GM12878 (cell line): ENCODE measurements at regions not wholly inside any gene's neighbourhood (a gene's known extent, or its start where the extent isn't known, plus 50 kb on each side); places are given as distances from the start of the nearest gene placed in this dataset.

Experiments used
- ATAC-seq: fragments of 200-7000 bp; cut with Tn5 transposase; 3 replicates; pipeline ENCODE4 v1.9.1; 2020; ENCODE audit warnings: mild to moderate bottlenecking, moderate library complexity
- BruUV-seq: library from RNA; stranded (reverse); fragments of 400-500 nt; replicated peaks from 2 replicates; lab custom pipeline; 2021; lab: Mats Ljungman, UMichigan
- CTCF ChIA-PET: fragments of 300-600 bp; sonication (Branson Sonifier 250); formaldehyde crosslinking; extraction: SDS; loops from one replicate; lab custom pipeline; 2021; ENCODE audit warnings: inconsistent platforms; lab: Yijun Ruan, JAX
- POLR2A ChIA-PET: fragments of 350-600 bp; formaldehyde crosslinking; extraction: SDS; loops from one replicate; lab custom pipeline; 2021; ENCODE audit warnings: inconsistent platforms; lab: Charles Lee
- RAD21 ChIA-PET: fragments of 300-600 bp; sonication (Branson Sonifier 250); formaldehyde crosslinking; loops from one replicate; lab custom pipeline; 2023; ENCODE audit warnings: antibody characterized with exemption; ENCODE audit not compliant: unreplicated experiment; lab: Charles Lee
- SMC1A ChIA-PET: fragments of 300-600 bp; sonication (Branson Sonifier 250); formaldehyde crosslinking; loops from one replicate; lab custom pipeline; 2023; ENCODE audit not compliant: unreplicated experiment, uncharacterized antibody; lab: Charles Lee
- DNase-seq: peaks from one replicate; pipeline ENCODE4 v3.0.0-alpha.2; 2011; ENCODE audit warnings: low read depth, low spot score
- FAIRE-seq: peaks from 3 replicates; lab custom pipeline; 2011; peaks lifted over from hg19 to GRCh38; lab: Jason Lieb, UNC
- H2AFZ ChIP-seq: 2 replicates; pipeline ENCODE4 v1.6.0; 2011; ENCODE audit warnings: low read depth, low read length, control low read depth; ENCODE audit not compliant: control insufficient read depth
- H3K27ac ChIP-seq: 2 replicates; pipeline ENCODE4 v1.5.1; 2011; ENCODE audit warnings: control low read depth; ENCODE audit not compliant: control insufficient read depth, insufficient read depth
- H3K27me3 ChIP-seq, 2 experiments: replicated peaks in 1 of 2; 2 replicates each; pipeline versions ENCODE4 v1.6.0 to v1.6.1; 2011; ENCODE audit warnings: low read length in 1 of 2; ENCODE audit not compliant: control insufficient read depth in 2 of 2, insufficient read depth in 2 of 2
- H3K36me3 ChIP-seq, 2 experiments: 2 replicates each; pipeline ENCODE4 v1.5.1; 2011; ENCODE audit warnings: low read length in 1 of 2; ENCODE audit not compliant: control insufficient read depth in 2 of 2, insufficient read depth in 2 of 2
- H3K4me1 ChIP-seq: 2 replicates; pipeline ENCODE4 v1.6.1; 2011; ENCODE audit warnings: mild to moderate bottlenecking, low read length, moderate library complexity, mixed read lengths; ENCODE audit not compliant: control insufficient read depth, insufficient read depth
- H3K4me2 ChIP-seq: 2 replicates; pipeline ENCODE4 v1.6.0; 2011; ENCODE audit warnings: control low read depth; ENCODE audit not compliant: control insufficient read depth, insufficient read depth
- H3K4me3 ChIP-seq: fragments of 200-600 bp; sonication (generic); 2 replicates; pipeline ENCODE4 v1.5.1; 2016
- H3K79me2 ChIP-seq: 2 replicates; pipeline ENCODE4 v1.6.0; 2011; ENCODE audit warnings: low read length; ENCODE audit not compliant: control insufficient read depth, insufficient read depth
- H3K9ac ChIP-seq: 2 replicates; pipeline ENCODE4 v1.8.0; 2011; ENCODE audit warnings: low read length, control low read depth, mixed read lengths; ENCODE audit not compliant: control insufficient read depth, insufficient read depth
- H3K9me3 ChIP-seq: replicated peaks from 3 replicates; pipeline ENCODE4 v1.5.1; 2011; ENCODE audit warnings: mild to moderate bottlenecking, low read length; ENCODE audit not compliant: control insufficient read depth, insufficient read depth
- H4K20me1 ChIP-seq: 2 replicates; pipeline ENCODE4 v1.6.0; 2011; ENCODE audit not compliant: control insufficient read depth, insufficient read depth
- ATF7 ChIP-seq: fragments of 450-650 bp; IDR thresholded peaks from 2 replicates; pipeline ENCODE4 v1.6.1; 2016; ENCODE audit warnings: low read depth, mild to moderate bottlenecking
- CBX5 ChIP-seq: sonication (generic); IDR thresholded peaks from 2 replicates; pipeline ENCODE4 v1.6.1; 2016; ENCODE audit warnings: low read depth, moderate library complexity, mild to moderate bottlenecking, inconsistent platforms
- CHD1 ChIP-seq: IDR thresholded peaks from 2 replicates; pipeline ENCODE4 v1.6.1; 2012; ENCODE audit warnings: low read depth, low read length, improper control_type of control experiment
- CREM ChIP-seq: IDR thresholded peaks from 2 replicates; pipeline ENCODE4 v1.6.1; 2014; ENCODE audit warnings: antibody characterized with exemption, low read depth
- ETV6 ChIP-seq, 2 experiments: fragments of 450-650 bp in 1 of 2; IDR thresholded peaks in 1 of 2; conservative IDR thresholded peaks in 1 of 2; 2 replicates each; pipeline ENCODE4 v1.6.1; 2014; ENCODE audit warnings: antibody characterized with exemption in 1 of 2, borderline replicate concordance in 1 of 2, low read depth in 1 of 2, mild to moderate bottlenecking in 1 of 2, moderate library complexity in 1 of 2
- FOXM1 ChIP-seq: IDR thresholded peaks from 2 replicates; pipeline ENCODE4 v1.6.1; 2012; ENCODE audit warnings: low read depth, mild to moderate bottlenecking, inconsistent platforms, low read length, moderate library complexity
- POLR2AphosphoS5 ChIP-seq: IDR thresholded peaks from 2 replicates; pipeline ENCODE4 v1.6.1; 2011; ENCODE audit warnings: mild to moderate bottlenecking, low read length, inconsistent platforms
- RBBP5 ChIP-seq: fragments of 200-600 bp; sonication (generic); conservative IDR thresholded peaks from 2 replicates; pipeline ENCODE4 v1.6.1; 2016
- RCOR1 ChIP-seq: conservative IDR thresholded peaks from 2 replicates; pipeline ENCODE4 v1.6.1; 2012; ENCODE audit warnings: low read depth, low read length, improper control_type of control experiment
- RELA ChIP-seq: fragments of 450-650 bp; IDR thresholded peaks from 2 replicates; pipeline ENCODE4 v1.8.0; 2014; ENCODE audit warnings: borderline replicate concordance; ENCODE audit not compliant: partially characterized antibody
- SIN3A ChIP-seq: IDR thresholded peaks from 2 replicates; pipeline ENCODE4 v1.6.1; 2012; ENCODE audit warnings: low read depth, low read length, improper control_type of control experiment
- SRF ChIP-seq, 2 experiments: IDR thresholded peaks; 2 replicates each; pipeline ENCODE4 v1.6.1; 2011; ENCODE audit warnings: low read depth in 2 of 2, low read length in 2 of 2, mild to moderate bottlenecking in 1 of 2, moderate library complexity in 1 of 2
- STAT1 ChIP-seq: fragments of 450-650 bp; conservative IDR thresholded peaks from 2 replicates; pipeline ENCODE4 v1.6.1; 2014; ENCODE audit warnings: antibody characterized with exemption, mild to moderate bottlenecking
- TCF7 ChIP-seq: IDR thresholded peaks from 2 replicates; pipeline ENCODE4 v1.6.1; 2014; ENCODE audit warnings: antibody characterized with exemption, borderline replicate concordance
- ZNF217 ChIP-seq: fragments of 450-650 bp; IDR thresholded peaks from 2 replicates; pipeline ENCODE4 v1.6.1; 2017; ENCODE audit warnings: antibody characterized with exemption, mild to moderate bottlenecking
- WGBS: methylation state at CpG from one replicate; pipeline ENCODE4 v1.1.6; 2016; ENCODE audit warnings: low lambda C conversion rate; ENCODE audit not compliant: insufficient replicate concordance, insufficient coverage; ENCODE audit errors: missing lambda C conversion rate; 5-methylcytosine and 5-hydroxymethylcytosine counted together
- in situ Hi-C: fragments of 300-500 bp; cut with MboI; formaldehyde crosslinking; loops from 9 replicates; pipeline ENCODE4 v1.14.3; 2018; ENCODE audit warnings: mixed read lengths
- intact Hi-C: fragments of 100-400 bp; cut with micrococcal nuclease; formaldehyde crosslinking; loops from one replicate; pipeline ENCODE4 v1.14.2; 2022; ENCODE audit not compliant: unreplicated experiment
- TF ChIP-seq, protein P1 (sequence below): fragments of 450-650 bp; IDR thresholded peaks from 2 replicates; pipeline ENCODE4 v1.6.1; 2014; ENCODE audit warnings: mild to moderate bottlenecking
- TF ChIP-seq, protein P2 (sequence below): fragments of 450-650 bp; formaldehyde crosslinking; IDR thresholded peaks from 2 replicates; pipeline ENCODE4 v1.5.0; 2022; ENCODE audit warnings: mild to moderate bottlenecking, missing genetic modification characterization

DNA sequence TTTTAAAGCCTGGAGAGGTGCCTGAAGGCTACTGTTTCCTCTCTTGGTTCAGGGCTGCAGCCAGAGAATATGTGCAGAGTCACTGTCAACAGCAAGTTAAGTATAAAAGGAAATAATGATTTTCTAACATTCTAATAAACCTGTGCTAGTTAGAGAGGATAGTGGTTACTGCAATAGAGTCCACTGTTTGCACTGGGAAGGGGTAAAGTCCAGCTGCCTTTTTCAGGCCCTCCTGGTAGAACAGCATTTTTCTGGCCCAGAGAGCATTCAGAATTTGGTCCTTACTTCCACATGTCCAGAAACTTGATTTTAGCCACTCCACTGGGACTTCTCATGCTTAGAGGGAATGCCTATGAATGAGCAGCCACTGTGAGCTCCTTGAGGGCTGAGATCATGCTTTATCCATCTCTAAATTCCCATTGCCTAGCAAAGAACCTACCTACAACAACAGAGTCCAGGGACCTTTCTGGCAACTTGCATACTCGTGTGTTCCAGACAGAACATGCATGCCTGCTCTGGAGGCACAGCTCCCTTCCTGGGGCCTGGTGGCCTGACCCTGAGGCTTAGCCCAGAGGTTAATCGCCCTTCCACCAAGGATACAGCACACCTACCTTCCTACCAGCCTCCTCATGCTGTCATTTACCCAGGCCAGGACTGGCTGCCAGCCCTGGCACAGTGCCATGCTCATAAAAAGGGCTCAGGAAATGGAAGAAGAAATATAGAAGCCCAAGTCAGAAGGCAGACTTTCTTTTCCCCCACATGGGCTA lies 50.3 kb upstream of the ATP13A3 start:
- ChIA-PET RAD21 (no interaction called here), CTCF (interaction anchor here (1.4 kb wide), 1 partner anchor 65 kb away, joined by 4 read pairs; no protein-coding TSS in a partner anchor), POLR2A (no interaction called here), SMC1A (interaction anchor here (0.7 kb wide), 1 partner anchor 538 kb away, joined by 3 read pairs; no protein-coding TSS in a partner anchor)
- intact Hi-C loops = no loop called here
- 50% methylated on average over 2 of the region's 2 CpGs for WGBS
- TF ChIP-seq ATF7 (no peak), ETV6 (conservative IDR thresholded peaks at IDR 0.05 in 1 of 2, IDR thresholded peaks at IDR 0.05 in 1 of 2; ENCODE audit: borderline replicate concordance in 1 of 2, low read depth in 1 of 2) (no peak), POLR2AphosphoS5 (no peak), SRF (IDR thresholded peaks at IDR 0.05; ENCODE audit: low read depth in 2 of 2, low read length in 2 of 2) (no peak), TCF7 (no peak), CREM (no peak), SIN3A (no peak), ZNF217 (no peak), RCOR1 (no peak), CHD1 (no peak), RELA (no peak), CBX5 (no peak), FOXM1 (no peak), RBBP5 (no peak), STAT1 (no peak)
- TF ChIP-seq, protein P1, sequence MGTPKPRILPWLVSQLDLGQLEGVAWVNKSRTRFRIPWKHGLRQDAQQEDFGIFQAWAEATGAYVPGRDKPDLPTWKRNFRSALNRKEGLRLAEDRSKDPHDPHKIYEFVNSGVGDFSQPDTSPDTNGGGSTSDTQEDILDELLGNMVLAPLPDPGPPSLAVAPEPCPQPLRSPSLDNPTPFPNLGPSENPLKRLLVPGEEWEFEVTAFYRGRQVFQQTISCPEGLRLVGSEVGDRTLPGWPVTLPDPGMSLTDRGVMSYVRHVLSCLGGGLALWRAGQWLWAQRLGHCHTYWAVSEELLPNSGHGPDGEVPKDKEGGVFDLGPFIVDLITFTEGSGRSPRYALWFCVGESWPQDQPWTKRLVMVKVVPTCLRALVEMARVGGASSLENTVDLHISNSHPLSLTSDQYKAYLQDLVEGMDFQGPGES = no peak
- TF ChIP-seq, protein P2, sequence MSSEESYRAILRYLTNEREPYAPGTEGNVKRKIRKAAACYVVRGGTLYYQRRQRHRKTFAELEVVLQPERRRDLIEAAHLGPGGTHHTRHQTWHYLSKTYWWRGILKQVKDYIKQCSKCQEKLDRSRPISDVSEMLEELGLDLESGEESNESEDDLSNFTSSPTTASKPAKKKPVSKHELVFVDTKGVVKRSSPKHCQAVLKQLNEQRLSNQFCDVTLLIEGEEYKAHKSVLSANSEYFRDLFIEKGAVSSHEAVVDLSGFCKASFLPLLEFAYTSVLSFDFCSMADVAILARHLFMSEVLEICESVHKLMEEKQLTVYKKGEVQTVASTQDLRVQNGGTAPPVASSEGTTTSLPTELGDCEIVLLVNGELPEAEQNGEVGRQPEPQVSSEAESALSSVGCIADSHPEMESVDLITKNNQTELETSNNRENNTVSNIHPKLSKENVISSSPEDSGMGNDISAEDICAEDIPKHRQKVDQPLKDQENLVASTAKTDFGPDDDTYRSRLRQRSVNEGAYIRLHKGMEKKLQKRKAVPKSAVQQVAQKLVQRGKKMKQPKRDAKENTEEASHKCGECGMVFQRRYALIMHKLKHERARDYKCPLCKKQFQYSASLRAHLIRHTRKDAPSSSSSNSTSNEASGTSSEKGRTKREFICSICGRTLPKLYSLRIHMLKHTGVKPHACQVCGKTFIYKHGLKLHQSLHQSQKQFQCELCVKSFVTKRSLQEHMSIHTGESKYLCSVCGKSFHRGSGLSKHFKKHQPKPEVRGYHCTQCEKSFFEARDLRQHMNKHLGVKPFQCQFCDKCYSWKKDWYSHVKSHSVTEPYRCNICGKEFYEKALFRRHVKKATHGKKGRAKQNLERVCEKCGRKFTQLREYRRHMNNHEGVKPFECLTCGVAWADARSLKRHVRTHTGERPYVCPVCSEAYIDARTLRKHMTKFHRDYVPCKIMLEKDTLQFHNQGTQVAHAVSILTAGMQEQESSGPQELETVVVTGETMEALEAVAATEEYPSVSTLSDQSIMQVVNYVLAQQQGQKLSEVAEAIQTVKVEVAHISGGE (CRISPR knock-in tag) = no peak
- Histone ChIP-seq H3K9me3 (peaks cover 3% of the 10 kb centered on the region; the same call in 2 of the 3 replicates), H3K9ac (no peak overlapping the region), H4K20me1 (no peaks in the 10 kb centered on the region), H3K79me2 (no peaks in the 10 kb centered on the region), H2AFZ (no peak overlapping the region), H3K27me3 (no peaks in the 10 kb centered on the region), H3K4me1 (peaks cover 4% of the 10 kb centered on the region; the same call in 1 of the 2 replicates), H3K27ac (no peak overlapping the region), H3K4me3 (no peak overlapping the region), H3K4me2 (no peak overlapping the region), H3K36me3 (no peaks in the 10 kb centered on the region)
- in situ Hi-C loops = no loop called here
- FAIRE-seq (no peak), DNase-seq (no peak), ATAC-seq (no peak)
- no TSS peak for BruUV-seq
